ENCODE measurements at regions not wholly inside any gene's neighbourhood (a gene's known extent, or its start where the extent isn't known, plus 50 kb on each side); places are given as distances from the start of the nearest gene placed in this dataset.

GRCh38 chr3:27861046-27862036 lies 139.2 kb upstream of the EOMES start:
- no peak for DNase-seq (ENCODE audit: low read depth in 2 of 2)

- no peak for DNase-seq (ENCODE audit: low read depth in 2 of 2)
Observed at GRCh38 chr3:27865731-27866130, 143.6 kb upstream of the EOMES start.

DNA sequence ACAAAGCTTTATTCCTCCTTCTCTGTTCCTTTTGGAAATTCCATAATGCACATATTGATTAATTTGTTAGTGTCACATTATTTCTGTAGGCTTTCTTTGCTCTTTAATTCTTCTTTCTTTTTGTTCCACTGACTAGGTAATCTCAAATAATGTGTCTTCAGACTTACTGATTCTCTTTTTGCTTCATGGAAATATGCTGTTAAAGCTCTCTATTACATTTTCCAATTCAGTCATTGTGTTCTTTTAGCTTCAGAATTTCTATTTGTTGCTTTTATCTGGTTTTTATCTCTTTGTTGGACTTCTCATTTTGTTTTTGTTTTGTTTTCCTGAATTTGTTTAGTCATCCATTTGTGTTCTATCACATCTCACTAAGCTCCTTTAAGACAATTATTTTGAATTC lies 147.0 kb upstream of the EOMES start:
- no peak for DNase-seq (ENCODE audit: low read depth in 2 of 2)

GRCh38 chr3:27877061-27878013 lies 155.2 kb upstream of the EOMES start:
- no peak for DNase-seq (ENCODE audit: low read depth in 2 of 2)

GRCh38 chr3:27878014-27878383 lies 155.9 kb upstream of the EOMES start:
- no peak for DNase-seq (ENCODE audit: low read depth in 2 of 2)

DNA sequence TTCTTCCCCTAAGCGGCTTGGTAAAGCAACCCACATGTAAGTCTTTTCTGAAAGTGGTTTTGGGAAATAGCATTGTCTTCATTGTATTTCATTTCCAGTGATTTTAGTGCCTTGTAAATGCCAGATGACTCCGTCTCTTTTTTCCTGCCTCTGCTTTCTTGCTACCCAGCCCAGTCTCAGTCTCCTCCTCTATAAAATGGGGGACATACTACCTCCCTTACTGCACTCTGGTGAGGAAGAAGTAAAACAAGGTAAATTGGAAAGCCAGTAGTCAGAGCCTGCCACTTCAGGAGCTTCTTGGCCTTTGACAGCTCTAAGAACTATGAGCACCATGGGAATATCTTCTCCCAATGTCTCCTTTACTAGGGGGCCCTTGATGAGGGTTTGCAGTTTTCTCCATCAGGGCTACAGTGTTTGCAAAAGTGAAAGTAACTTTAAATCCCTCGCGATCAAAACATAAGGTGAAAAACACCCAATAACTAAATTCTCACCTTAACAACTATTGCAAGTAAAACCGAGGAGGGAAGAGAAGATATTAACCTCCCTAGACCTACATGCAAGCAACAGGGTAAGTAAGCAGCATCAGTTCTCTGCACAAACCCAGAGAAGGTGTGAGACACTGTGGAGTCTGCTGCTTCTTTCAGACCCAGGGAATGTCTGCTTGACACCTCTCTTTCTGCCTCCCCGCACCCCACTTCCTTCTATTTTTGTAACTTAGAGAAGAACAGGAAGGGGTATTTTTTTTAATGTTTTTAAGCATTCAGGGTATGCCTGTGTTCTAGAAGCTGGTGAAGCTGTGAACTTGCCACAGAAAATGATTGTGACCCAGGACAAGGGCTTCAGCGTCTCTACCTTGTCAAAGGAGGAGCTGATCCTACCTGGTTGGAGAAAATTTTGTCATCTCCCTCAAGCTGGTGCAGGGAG lies 159.1 kb upstream of the EOMES start:
- DNase-seq (ENCODE audit: low read depth in 2 of 2), result no peak

GRCh38 chr3:27883266-27883665 lies 161.1 kb upstream of the EOMES start:
- no peak for DNase-seq (ENCODE audit: low read depth in 2 of 2)

- DNase-seq (ENCODE audit: low read depth in 2 of 2), result no peak
Observed at GRCh38 chr3:27885641-27886040, 163.5 kb upstream of the EOMES start.

DNA sequence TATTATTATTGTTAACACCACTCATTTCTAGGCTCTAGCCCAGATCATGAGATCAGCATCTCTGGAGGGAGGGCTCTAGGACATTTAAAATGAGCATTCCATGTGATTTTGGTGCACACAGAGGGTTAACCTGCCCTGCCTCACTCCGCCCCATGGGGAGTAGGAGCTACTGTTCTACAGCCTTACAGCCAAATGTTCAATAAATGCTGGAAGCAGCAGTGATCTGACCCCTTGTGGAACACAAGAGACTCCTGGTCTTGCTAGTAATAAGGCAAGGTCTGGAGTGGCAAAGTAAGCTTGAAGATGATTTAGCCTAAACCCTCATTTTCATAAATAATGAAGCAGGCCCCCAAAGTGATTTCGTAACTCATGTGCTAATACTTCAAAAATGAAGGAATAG lies 166.4 kb upstream of the EOMES start:
- no peak for DNase-seq (ENCODE audit: low read depth in 2 of 2)

DNA sequence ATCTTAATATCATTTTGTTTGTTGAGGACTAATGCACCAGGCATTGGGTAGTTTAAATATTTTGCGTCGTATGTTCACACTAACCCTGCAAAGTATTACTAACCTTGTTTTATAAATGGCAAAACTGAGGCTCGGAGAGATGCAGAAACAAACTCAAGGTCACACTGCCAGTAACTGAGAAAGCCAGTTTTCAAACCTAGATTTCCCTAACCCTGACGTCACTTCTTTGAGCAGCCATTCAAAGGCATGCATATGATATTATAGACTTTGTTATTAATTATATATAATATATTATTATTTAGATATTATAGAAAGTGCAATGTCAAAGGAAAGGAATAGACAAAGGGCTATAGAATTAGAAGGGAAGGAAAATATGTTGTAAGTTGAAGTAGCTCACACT lies 167.6 kb upstream of the EOMES start:
- DNase-seq (ENCODE audit: low read depth in 2 of 2), result no peak

DNA sequence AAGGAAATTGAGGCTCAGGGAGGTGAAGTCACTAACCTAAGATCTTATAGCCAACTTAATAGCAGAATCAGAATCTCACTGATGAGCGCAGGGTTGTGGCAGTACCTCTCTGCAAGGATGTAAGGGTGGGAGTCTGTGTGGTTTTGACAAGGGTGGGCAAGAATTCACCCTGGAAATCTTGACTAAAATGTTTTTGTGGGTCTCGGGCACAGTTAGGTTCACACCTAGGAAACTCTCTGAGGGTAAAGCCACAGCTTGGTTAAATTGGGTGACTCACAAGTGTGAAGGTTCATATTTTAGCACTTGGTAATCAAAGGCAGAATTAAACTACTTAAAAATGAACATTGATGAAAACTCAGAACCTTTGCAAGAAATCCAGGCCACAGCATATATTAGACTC lies 178.2 kb upstream of the EOMES start:
- no peak for DNase-seq (ENCODE audit: low read depth in 2 of 2)

DNA sequence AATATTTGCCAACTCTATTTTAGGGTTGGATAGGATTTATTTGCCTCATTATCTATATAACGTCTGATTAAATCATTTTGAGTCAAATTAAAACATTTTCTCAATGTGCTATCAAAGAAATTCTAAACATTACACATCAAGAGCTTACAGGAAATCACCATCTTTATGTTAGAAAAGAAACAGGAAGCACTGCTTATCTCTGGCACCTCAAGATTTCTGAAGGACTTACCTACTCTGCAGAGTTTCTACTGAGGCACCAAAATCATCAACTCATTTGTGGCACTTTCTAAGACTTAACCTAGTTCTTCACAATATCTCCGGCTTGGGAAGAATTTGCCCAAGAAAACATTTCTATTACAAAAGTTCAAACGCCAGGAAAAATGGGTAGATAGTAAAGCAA lies 181.3 kb upstream of the EOMES start:
- DNase-seq (ENCODE audit: low read depth in 2 of 2), result no peak

GRCh38 chr3:27905625-27906024 lies 183.5 kb upstream of the EOMES start:
- DNase-seq (ENCODE audit: low read depth in 2 of 2), result no peak

DNA sequence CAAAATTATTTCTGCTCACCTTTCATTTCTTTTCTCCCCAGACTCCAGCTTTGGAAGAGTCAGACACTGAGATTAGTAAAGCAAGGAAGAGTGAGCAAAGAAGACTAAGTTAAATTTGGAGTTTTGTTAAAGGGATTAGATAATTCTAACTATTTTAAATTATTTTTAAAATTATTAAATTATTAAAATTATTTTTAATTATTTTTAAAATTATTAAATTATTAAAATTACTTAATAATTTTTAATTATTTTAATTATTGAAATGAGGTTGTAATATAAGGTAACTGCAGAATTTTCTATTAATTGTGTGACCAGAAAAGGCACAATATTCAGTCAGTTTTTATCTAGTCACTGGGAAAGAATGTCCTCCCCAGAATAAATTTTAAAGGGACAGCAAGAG lies 185.0 kb upstream of the EOMES start:
- no peak for DNase-seq (ENCODE audit: low read depth in 2 of 2)

GRCh38 chr3:27907929-27908328 lies 185.8 kb upstream of the EOMES start:
- no peak for DNase-seq (ENCODE audit: low read depth in 2 of 2)

DNA sequence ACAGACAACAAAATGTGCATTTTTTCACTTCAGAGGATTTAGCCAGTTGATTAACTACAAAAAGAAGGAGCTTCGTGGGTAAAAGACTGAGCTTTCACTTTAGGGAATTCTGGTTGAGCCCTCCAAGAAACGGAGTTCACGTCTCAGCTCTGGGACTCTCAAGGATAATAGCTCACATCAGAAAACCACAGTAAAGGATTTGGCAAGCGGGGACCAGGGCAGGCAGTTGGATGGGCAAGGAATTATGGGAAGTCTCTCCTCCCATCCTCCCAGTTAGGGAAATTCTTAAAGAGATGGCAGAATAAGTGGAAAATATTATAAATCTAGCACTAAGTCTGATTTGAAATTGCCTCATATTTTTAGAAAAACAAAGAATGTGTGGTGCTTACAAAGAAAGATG lies 188.3 kb upstream of the EOMES start:
- no peak for DNase-seq (ENCODE audit: low read depth in 2 of 2)

GRCh38 chr3:27914199-27914598 lies 192.1 kb upstream of the EOMES start:
- DNase-seq (ENCODE audit: low read depth in 2 of 2), result no peak

GRCh38 chr3:27923349-27924068 lies 201.4 kb upstream of the EOMES start:
- DNase-seq (ENCODE audit: low read depth in 2 of 2), result no peak

- no peak for DNase-seq (ENCODE audit: low read depth in 2 of 2)
Observed at GRCh38 chr3:27927882-27928281, 205.8 kb upstream of the EOMES start.

- no peak for DNase-seq (ENCODE audit: low read depth in 2 of 2)
Observed at GRCh38 chr3:27930052-27930602, 208.0 kb upstream of the EOMES start.

- no peak for DNase-seq (ENCODE audit: low read depth in 2 of 2)
Observed at GRCh38 chr3:27935492-27935891, 213.4 kb upstream of the EOMES start.

Measured in stimulated activated CD4-positive, alpha-beta T cell treated with anti-CD3 and anti-CD28 coated beads, Interleukin-4, amount 100 ng/mL, for 48 hours (primary cell).